ENCODE measurements at regions not wholly inside any gene's neighbourhood (a gene's known extent, or its start where the extent isn't known, plus 50 kb on each side); places are given as distances from the start of the nearest gene placed in this dataset.

- TF ChIP-seq CTCF (IDR thresholded peaks at IDR 0.05; ENCODE audit: borderline replicate concordance, extremely low read depth, low read length, poor library complexity, severe bottlenecking) (no peak), EZH2 (IDR thresholded peaks at IDR 0.05; ENCODE audit: borderline replicate concordance, low read depth, low read length, severe bottlenecking) (no peak)
Measured at GRCh38 chr2:4914551-4914950, 777.6 kb upstream of the SOX11 start.

All from DND-41 (cell line).